Smooth muscle cell (in vitro differentiated cells): ENCODE measurements at regions not wholly inside any gene's neighbourhood (a gene's known extent, or its start where the extent isn't known, plus 50 kb on each side); places are given as distances from the start of the nearest gene placed in this dataset.

Source experiments
- DNase-seq: peaks from one replicate; lab custom pipeline; 2025; ENCODE audit not compliant: unreplicated experiment; lab: John Stamatoyannopoulos, UW
- H2AFZ ChIP-seq: fragments of 200-600 bp; sonication (generic); 2 replicates; pipeline ENCODE4 v1.6.0; 2016; ENCODE audit warnings: antibody characterized with exemption, low read depth, mild to moderate bottlenecking
- H3F3A ChIP-seq: fragments of 200-600 bp; sonication (generic); 2 replicates; pipeline ENCODE4 v1.6.0; 2017; ENCODE audit warnings: antibody characterized with exemption, low read depth
- H3K27ac ChIP-seq: fragments of 200-600 bp; sonication (generic); 2 replicates; pipeline ENCODE4 v1.5.1; 2016; ENCODE audit warnings: low read depth, mild to moderate bottlenecking
- H3K27me3 ChIP-seq: fragments of 200-600 bp; sonication (generic); 2 replicates; pipeline ENCODE4 v1.6.1; 2016; ENCODE audit warnings: low read depth, mild to moderate bottlenecking
- H3K36me3 ChIP-seq: fragments of 200-600 bp; sonication (generic); 2 replicates; pipeline ENCODE4 v1.5.1; 2016; ENCODE audit warnings: low read depth
- H3K4me1 ChIP-seq: fragments of 200-600 bp; sonication (generic); 2 replicates; pipeline ENCODE4 v1.5.1; 2016; ENCODE audit warnings: low read depth
- H3K4me2 ChIP-seq: fragments of 200-600 bp; sonication (generic); 2 replicates; pipeline ENCODE4 v1.6.0; 2016; ENCODE audit warnings: mild to moderate bottlenecking
- H3K4me3 ChIP-seq: fragments of 200-600 bp; sonication (generic); 2 replicates; pipeline ENCODE4 v1.5.1; 2016; ENCODE audit warnings: mild to moderate bottlenecking
- H3K79me2 ChIP-seq: fragments of 200-600 bp; sonication (generic); 2 replicates; pipeline ENCODE4 v1.6.0; 2016; ENCODE audit warnings: low read depth, mild to moderate bottlenecking
- H3K9ac ChIP-seq: fragments of 200-600 bp; sonication (generic); 2 replicates; pipeline ENCODE4 v1.6.0; 2016; ENCODE audit warnings: low read depth
- H3K9me3 ChIP-seq: fragments of 200-600 bp; sonication (generic); replicated peaks from 2 replicates; pipeline ENCODE4 v1.5.1; 2016; ENCODE audit warnings: low read depth
- H4K20me1 ChIP-seq: fragments of 200-600 bp; sonication (generic); 2 replicates; pipeline ENCODE4 v1.6.0; 2016; ENCODE audit warnings: low read depth
- WGBS: methylation state at CpG from one replicate; pipeline ENCODE4 v1.1.7; 2016; ENCODE audit warnings: low lambda C conversion rate; 5-methylcytosine and 5-hydroxymethylcytosine counted together
- TF ChIP-seq, protein P1 (sequence below): fragments of 200-600 bp; sonication (generic); IDR thresholded peaks from 2 replicates; pipeline ENCODE4 v1.5.1; 2017; ENCODE audit warnings: borderline replicate concordance, mild to moderate bottlenecking, antibody characterized with exemption; ENCODE audit not compliant: insufficient read depth, poor library complexity, severe bottlenecking

DNA sequence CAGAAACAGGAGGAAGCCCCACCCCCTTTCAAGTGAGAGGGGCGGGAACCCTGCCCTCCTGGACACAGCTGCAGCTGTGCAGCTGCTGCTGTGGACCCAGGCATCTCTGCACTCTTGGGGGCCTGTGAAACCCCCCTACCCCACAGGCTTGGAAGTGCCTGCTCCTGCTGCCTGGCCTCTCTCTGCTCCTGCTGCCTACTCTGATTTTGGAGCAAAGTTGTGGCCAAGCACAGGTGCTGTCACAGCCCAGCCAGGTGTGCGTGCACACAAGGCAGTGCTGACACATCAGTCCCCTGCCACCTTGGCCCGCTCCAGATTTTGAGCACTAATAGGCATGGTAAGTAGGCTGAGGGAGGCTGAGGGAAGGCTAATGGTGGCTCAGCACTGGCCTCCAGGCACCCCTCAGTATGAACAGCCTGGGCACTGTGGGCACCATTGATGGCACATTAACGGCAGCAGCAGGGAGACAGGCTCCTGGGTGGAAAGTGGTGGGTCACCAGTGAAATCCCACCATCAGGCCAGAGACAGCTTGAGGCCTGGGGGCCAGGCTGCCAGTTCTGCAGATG is 890.9 kb downstream of the GBE1 start:
- H3K4me3 ChIP-seq, result no peak overlapping the region
- 90% methylated on average over 4 of the region's 4 CpGs for WGBS

DNA sequence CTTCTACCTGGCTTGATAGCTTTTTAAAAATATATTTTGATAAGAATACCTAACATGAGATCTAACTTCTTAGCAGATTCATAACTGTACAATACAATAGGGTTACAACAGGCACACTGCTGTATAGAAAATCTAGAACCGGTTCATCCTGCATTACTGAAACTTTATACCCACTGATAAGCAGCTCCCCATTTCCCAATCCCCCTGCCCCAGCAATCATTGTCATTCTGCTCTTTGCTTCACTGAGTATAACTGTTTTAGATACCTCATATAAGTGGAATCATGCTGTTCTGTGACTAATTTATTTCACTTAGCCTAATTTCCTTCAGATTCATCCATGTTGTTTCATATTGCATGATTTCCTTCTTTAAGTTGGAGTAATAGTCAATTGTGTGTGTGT is 906.0 kb downstream of the GBE1 start:
- no peak for DNase-seq
- Histone ChIP-seq H3K36me3 (no peaks in the 10 kb centered on the region), H3K4me1 (no peaks in the 10 kb centered on the region), H2AFZ (no peak overlapping the region), H3K9ac (no peak overlapping the region), H3K9me3 (no peaks in the 10 kb centered on the region), H4K20me1 (no peaks in the 10 kb centered on the region), H3K27me3 (no peaks in the 10 kb centered on the region), H3K79me2 (no peaks in the 10 kb centered on the region), H3F3A (no peaks in the 10 kb centered on the region), H3K4me2 (no peak overlapping the region), H3K27ac (no peak overlapping the region), H3K4me3 (no peak overlapping the region)
- TF ChIP-seq, protein P1, sequence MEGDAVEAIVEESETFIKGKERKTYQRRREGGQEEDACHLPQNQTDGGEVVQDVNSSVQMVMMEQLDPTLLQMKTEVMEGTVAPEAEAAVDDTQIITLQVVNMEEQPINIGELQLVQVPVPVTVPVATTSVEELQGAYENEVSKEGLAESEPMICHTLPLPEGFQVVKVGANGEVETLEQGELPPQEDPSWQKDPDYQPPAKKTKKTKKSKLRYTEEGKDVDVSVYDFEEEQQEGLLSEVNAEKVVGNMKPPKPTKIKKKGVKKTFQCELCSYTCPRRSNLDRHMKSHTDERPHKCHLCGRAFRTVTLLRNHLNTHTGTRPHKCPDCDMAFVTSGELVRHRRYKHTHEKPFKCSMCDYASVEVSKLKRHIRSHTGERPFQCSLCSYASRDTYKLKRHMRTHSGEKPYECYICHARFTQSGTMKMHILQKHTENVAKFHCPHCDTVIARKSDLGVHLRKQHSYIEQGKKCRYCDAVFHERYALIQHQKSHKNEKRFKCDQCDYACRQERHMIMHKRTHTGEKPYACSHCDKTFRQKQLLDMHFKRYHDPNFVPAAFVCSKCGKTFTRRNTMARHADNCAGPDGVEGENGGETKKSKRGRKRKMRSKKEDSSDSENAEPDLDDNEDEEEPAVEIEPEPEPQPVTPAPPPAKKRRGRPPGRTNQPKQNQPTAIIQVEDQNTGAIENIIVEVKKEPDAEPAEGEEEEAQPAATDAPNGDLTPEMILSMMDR, result no peak
- WGBS, result 97% methylated on average over 1 of the region's 1 CpG

More for the DNA sequence above, 890.9 kb downstream of the GBE1 start:
- H3K27me3 ChIP-seq, result no peaks in the 10 kb centered on the region
- no peaks in the 10 kb centered on the region for H3K36me3 ChIP-seq
- no peaks in the 10 kb centered on the region for H3F3A ChIP-seq
- no peak for DNase-seq
- H3K9ac ChIP-seq, result no peak overlapping the region
- no peaks in the 10 kb centered on the region for H3K79me2 ChIP-seq
- TF ChIP-seq, protein P1, result no peak
- H2AFZ ChIP-seq, result no peak overlapping the region
- H3K27ac ChIP-seq, result no peak overlapping the region
- no peaks in the 10 kb centered on the region for H3K4me1 ChIP-seq
- no peaks in the 10 kb centered on the region for H3K9me3 ChIP-seq
- H4K20me1 ChIP-seq, result no peaks in the 10 kb centered on the region
- H3K4me2 ChIP-seq, result no peak overlapping the region

DNA sequence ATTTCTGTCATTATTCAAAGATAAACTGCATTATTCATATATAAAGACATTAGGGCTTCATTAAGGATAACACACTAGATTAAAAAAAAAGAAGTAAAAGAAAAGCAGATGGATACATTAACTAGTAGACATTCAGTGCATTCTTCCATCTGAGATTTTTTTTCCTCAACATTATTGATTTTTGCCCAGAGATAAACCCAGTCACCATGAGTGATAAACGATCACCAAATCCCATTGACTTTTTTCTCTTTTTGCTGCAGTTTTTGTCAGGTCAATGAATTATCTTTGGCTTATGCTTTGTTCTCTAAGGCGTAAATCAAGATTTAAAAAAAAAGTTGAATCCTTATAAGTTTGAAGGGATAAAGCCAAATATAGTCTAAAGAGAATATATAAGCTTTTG is 925.0 kb downstream of the GBE1 start:
- TF ChIP-seq, protein P1, result no peak
- no peak overlapping the region for H3K4me2 ChIP-seq
- H3K9ac ChIP-seq, result no peak overlapping the region
- no peaks in the 10 kb centered on the region for H3K27me3 ChIP-seq
- no peaks in the 10 kb centered on the region for H3K4me1 ChIP-seq
- no peak overlapping the region for H2AFZ ChIP-seq
- H3K36me3 ChIP-seq, result no peaks in the 10 kb centered on the region
- no peak overlapping the region for H3K4me3 ChIP-seq
- whole genome bisulfite sequencing, result 83% methylated on average over 2 of the region's 2 CpGs
- H3F3A ChIP-seq, result no peaks in the 10 kb centered on the region
- H3K79me2 ChIP-seq, result no peaks in the 10 kb centered on the region
- no peaks in the 10 kb centered on the region for H4K20me1 ChIP-seq
- H3K9me3 ChIP-seq, result no peaks in the 10 kb centered on the region
- H3K27ac ChIP-seq, result no peak overlapping the region
- no peak for DNase-seq

DNA sequence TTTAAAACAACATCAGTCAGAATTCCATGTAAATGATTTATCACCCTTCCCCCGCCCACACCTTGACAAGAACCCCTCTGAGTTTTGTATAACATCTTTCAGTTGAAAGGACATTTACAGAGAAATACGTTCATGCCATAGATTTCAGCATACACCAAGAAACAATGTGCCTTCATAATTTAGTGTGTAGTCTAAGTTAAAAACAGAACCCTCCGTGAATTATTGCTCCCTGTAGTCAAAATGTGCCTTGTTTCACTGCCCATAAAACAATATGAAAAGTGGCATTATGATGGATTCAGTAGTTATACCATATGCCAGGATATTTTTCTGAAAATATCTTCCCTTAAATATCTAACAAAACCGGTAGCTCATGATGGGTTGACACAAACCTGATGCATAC is 953.9 kb downstream of the GBE1 start:
- no peaks in the 10 kb centered on the region for H3F3A ChIP-seq
- H3K27ac ChIP-seq, result no peak overlapping the region
- H3K9me3 ChIP-seq, result no peaks in the 10 kb centered on the region
- H3K79me2 ChIP-seq, result no peaks in the 10 kb centered on the region
- no peak for DNase-seq
- H4K20me1 ChIP-seq, result no peaks in the 10 kb centered on the region
- no peak overlapping the region for H3K9ac ChIP-seq
- H2AFZ ChIP-seq, result no peak overlapping the region
- H3K27me3 ChIP-seq, result no peaks in the 10 kb centered on the region
- H3K4me3 ChIP-seq, result no peak overlapping the region
- H3K4me1 ChIP-seq, result no peaks in the 10 kb centered on the region
- TF ChIP-seq, protein P1, result no peak
- WGBS, result 80% methylated on average over 4 of the region's 4 CpGs
- H3K36me3 ChIP-seq, result no peaks in the 10 kb centered on the region
- no peak overlapping the region for H3K4me2 ChIP-seq
